ENCODE measurements at regions not wholly inside any gene's neighbourhood (a gene's known extent, or its start where the extent isn't known, plus 50 kb on each side); places are given as distances from the start of the nearest gene placed in this dataset.

DNA sequence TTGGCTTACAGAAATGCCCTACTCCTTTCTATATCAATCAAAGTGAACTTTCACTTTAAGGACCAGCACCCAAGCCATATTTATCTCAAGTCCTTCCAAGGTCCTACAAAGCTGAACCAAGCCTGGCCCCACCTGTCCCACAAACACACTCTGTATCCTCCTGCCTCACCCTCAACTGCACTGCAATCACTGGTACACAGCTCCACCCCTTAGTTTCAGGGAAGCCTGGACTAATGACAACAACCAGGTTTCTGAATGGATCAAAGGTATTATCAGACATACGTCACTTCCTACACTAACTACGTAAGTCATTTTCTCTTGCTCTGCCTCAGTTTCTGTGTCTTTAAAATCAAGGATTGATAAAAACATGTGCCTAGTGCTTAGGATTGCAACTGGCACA, 205.6 kb upstream of the HS3ST1 start:
- intact Hi-C loops (cut with DNase I; ENCODE audit: low total_unique reads) = no loop called here
- H3K36me3 ChIP-seq = no peaks in the 10 kb centered on the region
- no peaks in the 10 kb centered on the region for H3K27me3 ChIP-seq (replicated peaks in 1 of 7)
- no peak overlapping the region for H3K4me3 ChIP-seq
- TF ChIP-seq, protein P1, sequence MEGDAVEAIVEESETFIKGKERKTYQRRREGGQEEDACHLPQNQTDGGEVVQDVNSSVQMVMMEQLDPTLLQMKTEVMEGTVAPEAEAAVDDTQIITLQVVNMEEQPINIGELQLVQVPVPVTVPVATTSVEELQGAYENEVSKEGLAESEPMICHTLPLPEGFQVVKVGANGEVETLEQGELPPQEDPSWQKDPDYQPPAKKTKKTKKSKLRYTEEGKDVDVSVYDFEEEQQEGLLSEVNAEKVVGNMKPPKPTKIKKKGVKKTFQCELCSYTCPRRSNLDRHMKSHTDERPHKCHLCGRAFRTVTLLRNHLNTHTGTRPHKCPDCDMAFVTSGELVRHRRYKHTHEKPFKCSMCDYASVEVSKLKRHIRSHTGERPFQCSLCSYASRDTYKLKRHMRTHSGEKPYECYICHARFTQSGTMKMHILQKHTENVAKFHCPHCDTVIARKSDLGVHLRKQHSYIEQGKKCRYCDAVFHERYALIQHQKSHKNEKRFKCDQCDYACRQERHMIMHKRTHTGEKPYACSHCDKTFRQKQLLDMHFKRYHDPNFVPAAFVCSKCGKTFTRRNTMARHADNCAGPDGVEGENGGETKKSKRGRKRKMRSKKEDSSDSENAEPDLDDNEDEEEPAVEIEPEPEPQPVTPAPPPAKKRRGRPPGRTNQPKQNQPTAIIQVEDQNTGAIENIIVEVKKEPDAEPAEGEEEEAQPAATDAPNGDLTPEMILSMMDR (IDR thresholded peaks at IDR 0.05 in 8 of 11, conservative IDR thresholded peaks at IDR 0.05 in 3 of 11) = no peak
- no peak for TF ChIP-seq POLR2A (IDR thresholded peaks at IDR 0.05)
- H3K9me3 ChIP-seq = peaks cover 0 to 13% (median 0%) of the 10 kb centered on the region in 8 donors
- H3K4me1 ChIP-seq = no peaks in the 10 kb centered on the region
- DNase-seq = no peak
- H3K27ac ChIP-seq = no peak overlapping the region
- WGBS, 5 donors = 86 to 96% (median 91%) methylated on average over 2 of the region's 2 CpGs

DNA sequence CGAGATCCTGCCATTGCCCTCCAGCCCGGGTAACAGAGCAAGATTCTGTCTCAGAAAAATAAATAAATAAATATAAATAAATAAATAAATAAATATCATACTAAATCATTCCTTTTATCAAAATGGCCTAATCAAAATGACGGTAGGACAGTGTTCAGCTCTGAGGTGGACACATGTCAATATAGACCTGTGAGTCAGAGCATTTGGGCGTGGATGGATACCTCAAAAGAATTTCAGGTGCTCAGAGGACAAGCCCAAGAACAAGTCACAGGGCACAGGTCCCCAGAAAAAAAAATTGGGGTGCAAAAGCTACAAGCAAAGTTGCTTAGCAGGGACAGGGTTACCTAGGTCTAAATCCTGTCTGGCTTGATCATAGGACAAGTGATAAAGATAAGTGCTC, 204.7 kb upstream of the HS3ST1 start:
- no peak overlapping the region for H3K4me3 ChIP-seq
- no peaks in the 10 kb centered on the region for H3K4me1 ChIP-seq
- intact Hi-C loops (cut with DNase I; ENCODE audit: low total_unique reads) = no loop called here
- no peak overlapping the region for H3K27ac ChIP-seq
- DNase-seq = no peak
- no peak for TF ChIP-seq POLR2A (IDR thresholded peaks at IDR 0.05)
- TF ChIP-seq POLR2AphosphoS5 (IDR thresholded peaks at IDR 0.05) = no peak
- TF ChIP-seq, protein P1 (IDR thresholded peaks at IDR 0.05 in 8 of 11, conservative IDR thresholded peaks at IDR 0.05 in 3 of 11) = no peak
- WGBS, 5 donors = 69 to 91% (median 81%) methylated on average over 4 of the region's 4 CpGs
- H3K27me3 ChIP-seq (replicated peaks in 1 of 7) = no peaks in the 10 kb centered on the region
- H3K36me3 ChIP-seq = no peaks in the 10 kb centered on the region
- peaks cover 0 to 5% (median 0%) of the 10 kb centered on the region in 8 donors for H3K9me3 ChIP-seq

DNA sequence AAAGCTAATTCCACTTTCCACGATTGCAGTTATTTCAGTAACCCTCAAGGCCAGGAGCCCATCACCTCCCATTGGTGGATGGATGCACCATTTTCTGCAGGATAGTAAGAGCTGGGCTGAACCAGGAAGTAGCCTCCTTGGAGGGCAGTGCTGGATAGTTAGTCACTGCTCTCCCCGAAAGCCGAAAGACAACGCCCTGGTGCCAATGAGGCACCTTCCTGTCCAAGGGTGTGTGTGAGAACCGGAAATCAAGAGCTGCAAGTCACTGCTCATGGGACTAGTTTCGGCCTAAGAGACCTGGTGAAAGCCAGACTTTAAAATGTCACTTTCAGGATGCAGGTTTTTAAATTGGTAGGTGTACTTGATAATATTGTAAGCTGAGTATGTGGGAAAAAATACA, 203.8 kb upstream of the HS3ST1 start:
- no peaks in the 10 kb centered on the region for H3K4me1 ChIP-seq
- no peaks in the 10 kb centered on the region for H3K9me3 ChIP-seq
- H3K4me3 ChIP-seq = no peak overlapping the region
- intact Hi-C loops (cut with DNase I; ENCODE audit: low total_unique reads) = no loop called here
- H3K27me3 ChIP-seq (replicated peaks in 1 of 7) = no peaks in the 10 kb centered on the region
- no peaks in the 10 kb centered on the region for H3K36me3 ChIP-seq
- no peak overlapping the region for H3K27ac ChIP-seq
- no peak for DNase-seq
- 62 to 82% (median 67%) methylated on average over 6 of the region's 6 CpGs for WGBS, 5 donors
- TF ChIP-seq, protein P1 (IDR thresholded peaks at IDR 0.05 in 8 of 11, conservative IDR thresholded peaks at IDR 0.05 in 3 of 11) = no peak
- TF ChIP-seq POLR2AphosphoS5 (IDR thresholded peaks at IDR 0.05) (no peak), POLR2A (IDR thresholded peaks at IDR 0.05) (no peak)

DNA sequence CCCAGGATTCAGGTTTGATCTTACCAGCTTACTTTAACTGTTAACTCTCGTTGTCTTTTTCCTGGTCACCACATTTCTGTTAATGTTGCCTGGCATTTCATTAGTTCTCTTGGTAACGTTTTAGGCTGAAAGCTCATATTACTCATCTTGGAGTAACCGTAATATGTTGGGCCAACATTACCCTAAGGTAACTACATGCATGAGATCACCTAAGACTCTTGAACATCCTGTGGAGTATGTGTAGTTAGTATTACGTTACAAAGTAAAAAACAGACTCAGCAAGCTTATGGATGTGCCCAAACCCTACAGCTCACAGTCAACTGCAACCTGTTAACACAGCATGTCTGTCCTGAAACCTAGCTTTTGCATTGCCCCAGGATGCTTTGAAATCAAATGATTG, 203.3 kb upstream of the HS3ST1 start:
- H3K27me3 ChIP-seq (replicated peaks in 1 of 7) = no peaks in the 10 kb centered on the region
- DNase-seq = no peak
- no peaks in the 10 kb centered on the region for H3K9me3 ChIP-seq
- TF ChIP-seq POLR2AphosphoS5 (IDR thresholded peaks at IDR 0.05) (no peak), POLR2A (IDR thresholded peaks at IDR 0.05) (no peak)
- TF ChIP-seq, protein P1 (IDR thresholded peaks at IDR 0.05 in 8 of 11, conservative IDR thresholded peaks at IDR 0.05 in 3 of 11) = no peak
- WGBS, 5 donors = 82 to 90% (median 88%) methylated on average over 4 of the region's 4 CpGs
- no peak overlapping the region for H3K4me3 ChIP-seq
- no peaks in the 10 kb centered on the region for H3K36me3 ChIP-seq
- no peaks in the 10 kb centered on the region for H3K4me1 ChIP-seq
- H3K27ac ChIP-seq = no peak overlapping the region
- intact Hi-C loops (cut with DNase I; ENCODE audit: low total_unique reads) = no loop called here
